Loucy (cell line): ENCODE measurements at regions not wholly inside any gene's neighbourhood (a gene's known extent, or its start where the extent isn't known, plus 50 kb on each side); places are given as distances from the start of the nearest gene placed in this dataset.

Experiments used
- CTCF ChIP-seq: fragments of 200-600 bp; sonication (generic); conservative IDR thresholded peaks from 2 replicates; pipeline ENCODE4 v1.5.1; 2014; ENCODE audit warnings: mild to moderate bottlenecking, antibody characterized with exemption, low read length
- EZH2phosphoT487 ChIP-seq: fragments of 200-600 bp; IDR thresholded peaks from 2 replicates; pipeline ENCODE4 v1.6.1; 2018; ENCODE audit warnings: antibody characterized with exemption, mild to moderate bottlenecking, moderate library complexity, borderline replicate concordance

GRCh38 chr10:118960157-118961090 is 69.1 kb upstream of the NANOS1 start:
- TF ChIP-seq CTCF = no peak
- no peak for TF ChIP-seq EZH2phosphoT487
